ENCODE measurements at regions not wholly inside any gene's neighbourhood (a gene's known extent, or its start where the extent isn't known, plus 50 kb on each side); places are given as distances from the start of the nearest gene placed in this dataset.
A peak's percentile ranks its signal among the peaks of the same experiment; 100 is the strongest.

DNA sequence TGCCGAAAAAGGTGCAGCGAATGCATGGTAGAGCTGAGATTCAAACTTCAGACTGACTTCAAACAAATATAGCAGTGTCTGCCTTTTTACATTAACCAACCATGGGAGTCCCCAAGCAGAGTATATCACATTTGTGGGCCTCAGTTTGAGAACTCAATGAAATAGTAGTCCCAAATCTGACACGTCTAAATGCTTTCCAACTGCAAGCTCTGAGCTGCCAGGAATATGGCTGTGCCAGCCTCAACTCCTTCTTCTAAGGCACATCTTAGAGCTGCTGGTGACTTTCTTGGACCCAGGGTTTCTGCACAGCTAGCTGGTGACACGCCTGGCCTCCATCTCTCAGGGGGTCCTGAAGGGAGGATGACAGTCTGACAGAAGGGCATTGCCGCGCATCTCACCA lies 78.8 kb upstream of the SLC2A1 start:
- Histone ChIP-seq H3K9me3 (ENCODE audit: low read depth) (no peaks in the 10 kb centered on the region), H3K4me1 (peaks cover 50% of the 10 kb centered on the region), H3K36me3 (no peaks in the 10 kb centered on the region), H3K79me2 (ENCODE audit: low read depth) (no peaks in the 10 kb centered on the region), H3K27me3 (no peaks in the 10 kb centered on the region), H2AFZ (replicated peaks) (peak overlapping the region; percentile 26), H3K4me3 (no peak overlapping the region), H4K20me1 (ENCODE audit: low read depth) (no peaks in the 10 kb centered on the region), H3K27ac (peak overlapping the region; percentile 13), H3F3A (ENCODE audit: low read depth) (peaks cover 27% of the 10 kb centered on the region), H3K4me2 (no peak overlapping the region), H3K9ac (no peak overlapping the region)
- no peak for TF ChIP-seq EZH2 (IDR thresholded peaks at IDR 0.05)
- Mint-ChIP-seq H3K4me1 (peaks cover 45% of the 10 kb centered on the region), H3K9me3 (no peaks in the 10 kb centered on the region), H3K4me3 (no peak overlapping the region), H3K27me3 (ENCODE audit: insufficient read depth, low read depth) (peaks cover 6% of the 10 kb centered on the region), H3K27ac (peak overlapping the region; percentile 88), H3K36me3 (no peaks in the 10 kb centered on the region)
- no peak for DNase-seq (ENCODE audit: low spot score)

DNA sequence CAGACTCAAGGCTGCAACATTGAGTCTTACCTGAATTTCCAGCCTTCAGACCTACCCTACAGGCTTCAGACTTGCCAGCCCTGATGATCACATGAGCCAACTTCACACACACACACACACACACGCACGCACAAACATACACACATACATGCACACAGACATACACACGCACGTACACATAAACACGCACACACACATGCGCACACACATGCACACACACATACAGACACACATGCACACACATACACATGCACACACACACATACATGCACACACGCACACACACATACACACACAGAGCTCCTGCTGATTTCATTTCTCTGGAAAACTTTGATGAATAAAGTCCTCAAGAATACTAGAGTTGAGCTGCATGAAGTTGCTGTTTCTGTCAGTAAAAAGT lies 78.3 kb upstream of the SLC2A1 start:
- H3F3A ChIP-seq (ENCODE audit: low read depth): peaks cover 27% of the 10 kb centered on the region
- H3K4me2 ChIP-seq: no peak overlapping the region
- peak overlapping the region; percentile 26 for H2AFZ ChIP-seq (replicated peaks)
- TF ChIP-seq EZH2phosphoT487 (IDR thresholded peaks at IDR 0.05) (no peak), EZH2 (IDR thresholded peaks at IDR 0.05) (no peak)
- TF ChIP-seq, protein P1, sequence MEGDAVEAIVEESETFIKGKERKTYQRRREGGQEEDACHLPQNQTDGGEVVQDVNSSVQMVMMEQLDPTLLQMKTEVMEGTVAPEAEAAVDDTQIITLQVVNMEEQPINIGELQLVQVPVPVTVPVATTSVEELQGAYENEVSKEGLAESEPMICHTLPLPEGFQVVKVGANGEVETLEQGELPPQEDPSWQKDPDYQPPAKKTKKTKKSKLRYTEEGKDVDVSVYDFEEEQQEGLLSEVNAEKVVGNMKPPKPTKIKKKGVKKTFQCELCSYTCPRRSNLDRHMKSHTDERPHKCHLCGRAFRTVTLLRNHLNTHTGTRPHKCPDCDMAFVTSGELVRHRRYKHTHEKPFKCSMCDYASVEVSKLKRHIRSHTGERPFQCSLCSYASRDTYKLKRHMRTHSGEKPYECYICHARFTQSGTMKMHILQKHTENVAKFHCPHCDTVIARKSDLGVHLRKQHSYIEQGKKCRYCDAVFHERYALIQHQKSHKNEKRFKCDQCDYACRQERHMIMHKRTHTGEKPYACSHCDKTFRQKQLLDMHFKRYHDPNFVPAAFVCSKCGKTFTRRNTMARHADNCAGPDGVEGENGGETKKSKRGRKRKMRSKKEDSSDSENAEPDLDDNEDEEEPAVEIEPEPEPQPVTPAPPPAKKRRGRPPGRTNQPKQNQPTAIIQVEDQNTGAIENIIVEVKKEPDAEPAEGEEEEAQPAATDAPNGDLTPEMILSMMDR (IDR thresholded peaks at IDR 0.05): no peak
- no peaks in the 10 kb centered on the region for H3K9me3 ChIP-seq (ENCODE audit: low read depth)
- Mint-ChIP-seq H3K36me3 (no peaks in the 10 kb centered on the region), H3K4me3 (no peak overlapping the region), H3K27me3 (ENCODE audit: insufficient read depth, low read depth) (peaks cover 6% of the 10 kb centered on the region), H3K27ac (peak overlapping the region; percentile 98), H3K4me1 (peaks cover 45% of the 10 kb centered on the region), H3K9me3 (no peaks in the 10 kb centered on the region)
- H3K4me3 ChIP-seq: no peak overlapping the region
- no peaks in the 10 kb centered on the region for H4K20me1 ChIP-seq (ENCODE audit: low read depth)
- no peak for DNase-seq (ENCODE audit: low spot score)
- no peak overlapping the region for H3K9ac ChIP-seq
- H3K27me3 ChIP-seq: no peaks in the 10 kb centered on the region
- no peaks in the 10 kb centered on the region for H3K79me2 ChIP-seq (ENCODE audit: low read depth)
- peak overlapping the region; percentile 13 for H3K27ac ChIP-seq
- H3K4me1 ChIP-seq: peaks cover 50% of the 10 kb centered on the region
- no peaks in the 10 kb centered on the region for H3K36me3 ChIP-seq

DNA sequence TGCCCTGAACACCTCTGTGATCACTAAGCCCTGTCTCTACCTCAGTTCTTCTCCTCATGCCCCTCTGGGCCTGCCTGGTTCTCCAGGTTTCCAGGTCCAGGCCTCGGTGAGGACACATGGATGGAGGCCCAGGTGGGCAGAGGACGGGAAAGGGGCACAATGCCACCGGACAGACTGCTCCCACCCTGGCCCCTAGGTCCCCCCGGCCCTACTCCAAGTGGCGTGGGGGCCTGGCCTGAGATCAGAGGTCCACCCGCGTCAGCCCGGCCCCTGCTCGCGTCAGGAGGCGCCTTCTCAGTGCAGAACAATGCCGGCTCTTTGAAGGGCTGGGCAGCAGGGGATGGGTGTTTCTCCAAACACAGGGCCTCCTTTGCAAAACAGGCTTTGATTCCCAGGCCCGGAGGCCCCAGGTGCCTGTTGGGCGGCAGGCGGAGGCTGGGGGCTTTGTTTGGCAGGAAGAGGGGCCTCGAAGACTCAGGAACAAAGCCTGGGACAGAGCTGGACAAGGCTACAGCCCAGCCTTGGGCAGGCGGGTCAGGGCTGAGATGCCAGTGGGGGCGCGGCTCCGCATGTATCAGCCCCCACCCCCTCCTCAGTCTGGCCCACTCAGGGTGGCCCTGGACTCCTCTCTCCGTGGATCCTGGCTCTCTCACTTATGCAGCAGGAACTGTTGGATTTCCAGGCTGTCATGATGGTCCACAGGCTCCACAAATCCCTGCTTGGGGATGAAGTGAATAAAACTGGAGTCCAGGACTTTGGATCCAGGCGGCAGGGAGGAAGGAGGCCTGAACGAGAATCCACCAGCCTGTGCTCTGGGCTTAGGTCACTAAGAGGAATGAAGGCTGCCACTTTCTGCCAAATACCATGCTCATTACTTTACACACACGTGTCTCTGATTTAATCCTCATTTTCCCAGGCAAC lies 77.4 kb upstream of the SLC2A1 start:
- H3K4me2 ChIP-seq: peak overlapping the region; percentile 22
- H3K27me3 ChIP-seq: no peaks in the 10 kb centered on the region
- H3K36me3 ChIP-seq: no peaks in the 10 kb centered on the region
- no peak for TF ChIP-seq EZH2phosphoT487 (IDR thresholded peaks at IDR 0.05)
- no peak for TF ChIP-seq EZH2 (IDR thresholded peaks at IDR 0.05)
- TF ChIP-seq, protein P1 (IDR thresholded peaks at IDR 0.05): no peak
- Mint-ChIP-seq H3K36me3 (no peaks in the 10 kb centered on the region), H3K27me3 (ENCODE audit: insufficient read depth, low read depth) (peaks cover 2% of the 10 kb centered on the region), H3K4me3 (peak overlapping the region; percentile 30), H3K27ac (peak overlapping the region; percentile 98), H3K9me3 (no peaks in the 10 kb centered on the region), H3K4me1 (peaks cover 50% of the 10 kb centered on the region)
- DNase-seq (ENCODE audit: low spot score): peak; percentile 78
- H3K9me3 ChIP-seq (ENCODE audit: low read depth): no peaks in the 10 kb centered on the region
- H3F3A ChIP-seq (ENCODE audit: low read depth): peaks cover 27% of the 10 kb centered on the region
- no peaks in the 10 kb centered on the region for H3K79me2 ChIP-seq (ENCODE audit: low read depth)
- H3K27ac ChIP-seq: peak overlapping the region; percentile 88
- no peaks in the 10 kb centered on the region for H4K20me1 ChIP-seq (ENCODE audit: low read depth)
- H2AFZ ChIP-seq (replicated peaks): peak overlapping the region; percentile 87
- H3K4me1 ChIP-seq: peaks cover 50% of the 10 kb centered on the region
- H3K4me3 ChIP-seq: no peak overlapping the region
- H3K9ac ChIP-seq: no peak overlapping the region

DNA sequence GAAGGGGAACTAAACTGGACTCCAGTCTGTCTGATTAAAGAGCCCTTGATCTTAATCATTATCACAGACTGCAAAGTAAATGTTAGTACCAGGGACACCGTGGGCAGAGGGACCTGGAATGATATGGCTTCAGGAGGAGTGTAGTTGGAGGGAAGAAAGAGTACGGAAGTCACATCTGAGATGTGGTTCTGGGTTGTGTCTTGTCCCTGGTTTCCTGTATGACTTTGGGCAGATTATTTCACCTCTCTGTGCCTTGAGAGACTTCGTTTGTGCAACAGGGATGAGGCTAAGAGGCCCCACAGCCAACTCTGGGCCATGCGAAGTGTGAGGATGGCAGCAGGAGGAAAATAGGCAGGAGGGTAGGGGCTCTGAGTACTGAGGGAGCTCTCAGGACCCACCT lies 76.1 kb upstream of the SLC2A1 start:
- peak overlapping the region; percentile 93 for H3K27ac Mint-ChIP-seq
- H3K4me3 Mint-ChIP-seq: no peak overlapping the region
- peaks cover 27% of the 10 kb centered on the region for H3F3A ChIP-seq (ENCODE audit: low read depth)
- DNase-seq (ENCODE audit: low spot score): no peak
- H3K27me3 Mint-ChIP-seq (ENCODE audit: insufficient read depth, low read depth): peaks cover 2% of the 10 kb centered on the region
- H3K9me3 ChIP-seq (ENCODE audit: low read depth): no peaks in the 10 kb centered on the region
- TF ChIP-seq EZH2 (IDR thresholded peaks at IDR 0.05) (no peak), EZH2phosphoT487 (IDR thresholded peaks at IDR 0.05) (no peak)
- TF ChIP-seq, protein P1 (IDR thresholded peaks at IDR 0.05): no peak
- peaks cover 53% of the 10 kb centered on the region for H3K4me1 ChIP-seq
- H4K20me1 ChIP-seq (ENCODE audit: low read depth): no peaks in the 10 kb centered on the region
- H3K9ac ChIP-seq: no peak overlapping the region
- H3K36me3 Mint-ChIP-seq: no peaks in the 10 kb centered on the region
- no peak overlapping the region for H3K4me2 ChIP-seq
- peak overlapping the region; percentile 2 for H2AFZ ChIP-seq (replicated peaks)
- no peak overlapping the region for H3K27ac ChIP-seq
- H3K79me2 ChIP-seq (ENCODE audit: low read depth): no peaks in the 10 kb centered on the region
- H3K9me3 Mint-ChIP-seq: no peaks in the 10 kb centered on the region
- H3K4me3 ChIP-seq: no peak overlapping the region
- H3K27me3 ChIP-seq: no peaks in the 10 kb centered on the region
- H3K36me3 ChIP-seq: no peaks in the 10 kb centered on the region
- peaks cover 50% of the 10 kb centered on the region for H3K4me1 Mint-ChIP-seq

All from neural progenitor cell (in vitro differentiated cells).